Uterus (tissue), 2 donors: ENCODE measurements at regions not wholly inside any gene's neighbourhood (a gene's known extent, or its start where the extent isn't known, plus 50 kb on each side); places are given as distances from the start of the nearest gene placed in this dataset.

Source experiments
- POLR2A ChIP-seq, 2 donors: fragments of 450-650 bp; IDR thresholded peaks; one replicate each; pipeline ENCODE4 v1.6.1; 2016; ENCODE audit warnings: antibody characterized with exemption in 2 of 2, mild to moderate bottlenecking in 1 of 2, moderate library complexity in 1 of 2
- TF ChIP-seq, protein P1 (sequence below), 4 experiments: fragments of 200-600 bp in 2 of 4; fragments of 450-650 bp in 2 of 4; sonication (generic) in 2 of 4; IDR thresholded peaks; one replicate each; pipeline ENCODE4 v1.5.1; 2016 to 2019; ENCODE audit warnings: antibody characterized with exemption in 4 of 4, mild to moderate bottlenecking in 2 of 4, moderate library complexity in 1 of 4

DNA sequence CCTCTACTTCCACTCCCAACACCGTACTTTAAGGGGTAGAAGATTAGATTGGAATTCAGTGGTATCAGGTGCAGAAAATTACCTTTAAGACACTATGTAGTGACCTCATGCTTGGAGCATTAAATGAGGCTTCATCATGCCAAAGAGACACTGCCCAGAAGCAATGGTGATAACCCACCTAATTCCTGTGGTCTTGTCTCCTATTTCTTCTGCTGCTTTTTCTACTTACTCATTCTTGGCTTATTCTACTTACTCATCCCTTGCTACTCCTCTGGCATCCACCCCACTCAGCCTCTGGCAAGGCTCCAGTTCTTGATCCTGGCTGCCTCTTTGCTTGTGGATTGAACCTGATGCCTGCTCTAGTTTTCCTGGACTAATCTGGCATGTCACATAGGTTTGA, 62.3 kb upstream of the ADAMTS3 start:
- TF ChIP-seq, protein P1, sequence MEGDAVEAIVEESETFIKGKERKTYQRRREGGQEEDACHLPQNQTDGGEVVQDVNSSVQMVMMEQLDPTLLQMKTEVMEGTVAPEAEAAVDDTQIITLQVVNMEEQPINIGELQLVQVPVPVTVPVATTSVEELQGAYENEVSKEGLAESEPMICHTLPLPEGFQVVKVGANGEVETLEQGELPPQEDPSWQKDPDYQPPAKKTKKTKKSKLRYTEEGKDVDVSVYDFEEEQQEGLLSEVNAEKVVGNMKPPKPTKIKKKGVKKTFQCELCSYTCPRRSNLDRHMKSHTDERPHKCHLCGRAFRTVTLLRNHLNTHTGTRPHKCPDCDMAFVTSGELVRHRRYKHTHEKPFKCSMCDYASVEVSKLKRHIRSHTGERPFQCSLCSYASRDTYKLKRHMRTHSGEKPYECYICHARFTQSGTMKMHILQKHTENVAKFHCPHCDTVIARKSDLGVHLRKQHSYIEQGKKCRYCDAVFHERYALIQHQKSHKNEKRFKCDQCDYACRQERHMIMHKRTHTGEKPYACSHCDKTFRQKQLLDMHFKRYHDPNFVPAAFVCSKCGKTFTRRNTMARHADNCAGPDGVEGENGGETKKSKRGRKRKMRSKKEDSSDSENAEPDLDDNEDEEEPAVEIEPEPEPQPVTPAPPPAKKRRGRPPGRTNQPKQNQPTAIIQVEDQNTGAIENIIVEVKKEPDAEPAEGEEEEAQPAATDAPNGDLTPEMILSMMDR (IDR thresholded peaks at IDR 0.05), result no peak
- no peak for TF ChIP-seq POLR2A (IDR thresholded peaks at IDR 0.05)
